B cell (primary cell): ENCODE measurements at regions not wholly inside any gene's neighbourhood (a gene's known extent, or its start where the extent isn't known, plus 50 kb on each side); places are given as distances from the start of the nearest gene placed in this dataset.

Experiments used
- ATAC-seq: fragments of 200-7000 bp; cut with Tn5 transposase; one replicate; pipeline ENCODE4 v1.10.0; 2021; ENCODE audit warnings: low read depth, mild to moderate bottlenecking, moderate number of reproducible peaks, moderate library complexity
- CTCF ChIA-PET: fragments of 350-600 bp; sonication (Branson Sonifier 250); formaldehyde crosslinking; loops from one replicate; lab custom pipeline; 2021; ENCODE audit warnings: antibody characterized with exemption, inconsistent platforms; lab: Charles Lee
- POLR2A ChIA-PET: fragments of 350-600 bp; sonication (Branson Sonifier 250); formaldehyde crosslinking; loops from one replicate; lab custom pipeline; 2021; ENCODE audit warnings: antibody characterized with exemption; lab: Charles Lee
- DNase-seq: peaks from one replicate; pipeline ENCODE4 v3.0.0; 2013
- H2AFZ ChIP-seq: 2 replicates; pipeline ENCODE4 v1.6.1; 2012; ENCODE audit warnings: mild to moderate bottlenecking, low read depth, low read length; ENCODE audit not compliant: insufficient read depth, poor library complexity, severe bottlenecking
- H3K27ac ChIP-seq, 2 donors: 1 replicate in 1 of 2; 2 replicates in 1 of 2; pipeline ENCODE4 v1.5.1; 2012 to 2013; ENCODE audit warnings: low read length in 2 of 2, mild to moderate bottlenecking in 2 of 2, moderate library complexity in 1 of 2
- H3K27me3 ChIP-seq, 4 experiments: fragments of 200-600 bp in 1 of 4; sonication (generic) in 1 of 4; replicated peaks in 1 of 4; 1 replicate in 2 of 4; 2 replicates in 2 of 4; pipeline versions ENCODE4 v1.6.1 to v1.7.0; 2013 to 2016; ENCODE audit warnings: low read length in 3 of 4, mild to moderate bottlenecking in 2 of 4, mixed read lengths in 1 of 4, moderate library complexity in 1 of 4; ENCODE audit not compliant: insufficient read depth in 4 of 4, control insufficient read depth in 3 of 4; ENCODE audit errors: control extremely low read depth in 1 of 4
- H3K36me3 ChIP-seq, 2 experiments: replicated peaks in 1 of 2; 1 replicate in 1 of 2; 2 replicates in 1 of 2; pipeline versions ENCODE4 v1.6.1 to v1.7.1; 2013; ENCODE audit warnings: low read length in 1 of 2; ENCODE audit not compliant: insufficient read depth in 2 of 2, control insufficient read depth in 1 of 2; ENCODE audit errors: control extremely low read depth in 1 of 2, extremely low read depth in 1 of 2
- H3K4me1 ChIP-seq, 2 donors: fragments of 200-600 bp in 1 of 2; sonication (generic) in 1 of 2; 1 replicate in 1 of 2; 2 replicates in 1 of 2; pipeline versions ENCODE4 v1.5.1 to v1.6.1; 2013 to 2017; ENCODE audit warnings: low read length in 2 of 2; ENCODE audit not compliant: control insufficient read depth in 2 of 2, insufficient read depth in 2 of 2
- H3K4me2 ChIP-seq: replicated peaks from 2 replicates; pipeline ENCODE3; 2012; ENCODE audit warnings: mild to moderate bottlenecking, low read depth, low read length; ENCODE audit not compliant: poor library complexity, severe bottlenecking
- H3K4me3 ChIP-seq, 5 experiments: fragments of 200-600 bp in 1 of 5; sonication (generic) in 1 of 5; 1 replicate in 3 of 5; 2 replicates in 2 of 5; pipeline versions ENCODE4 v1.5.1 to v1.7.0; 2011 to 2016; ENCODE audit warnings: low read length in 4 of 5, mild to moderate bottlenecking in 4 of 5, low read depth in 2 of 5, control low read depth in 1 of 5, moderate library complexity in 1 of 5; ENCODE audit not compliant: insufficient read depth in 1 of 5; ENCODE audit errors: control extremely low read depth in 1 of 5, extremely low read depth in 1 of 5
- H3K79me2 ChIP-seq: fragments of 200-600 bp; sonication (generic); one replicate; pipeline ENCODE4 v1.6.0; 2016; ENCODE audit warnings: low read length; ENCODE audit not compliant: control insufficient read depth, insufficient read depth
- H3K9ac ChIP-seq: fragments of 200-600 bp; sonication (generic); 2 replicates; pipeline ENCODE4 v1.6.1; 2017; ENCODE audit warnings: mild to moderate bottlenecking, low read length, moderate library complexity
- H3K9me3 ChIP-seq, 3 donors: one replicate each; pipeline versions ENCODE4 v1.6.1 to v1.7.1; 2013; ENCODE audit warnings: low read length in 2 of 3; ENCODE audit not compliant: control insufficient read depth in 2 of 3, insufficient read depth in 1 of 3; ENCODE audit errors: control extremely low read depth in 1 of 3
- H4K20me1 ChIP-seq: 2 replicates; pipeline ENCODE4 v1.6.0; 2012; ENCODE audit warnings: mild to moderate bottlenecking, low read length; ENCODE audit not compliant: insufficient read depth, control insufficient read depth, poor library complexity, severe bottlenecking
- H3K27ac Mint-ChIP-seq: one replicate; pipeline ENCODE4 v1.8.0; 2021; ENCODE audit warnings: mixed read lengths
- H3K27me3 Mint-ChIP-seq: one replicate; pipeline ENCODE4 v1.8.0; 2021; ENCODE audit warnings: mixed read lengths
- H3K4me1 Mint-ChIP-seq: one replicate; pipeline ENCODE4 v1.8.0; 2021; ENCODE audit warnings: mixed read lengths
- H3K4me3 Mint-ChIP-seq: one replicate; pipeline ENCODE4 v1.8.0; 2021; ENCODE audit warnings: mixed read lengths
- H3K9me3 Mint-ChIP-seq: one replicate; pipeline ENCODE4 v1.8.0; 2022; ENCODE audit warnings: mixed read lengths; ENCODE audit not compliant: insufficient read depth
- EZH2 ChIP-seq: IDR thresholded peaks from 2 replicates; pipeline ENCODE4 v1.6.1; 2012; ENCODE audit warnings: borderline replicate concordance, low read depth, mild to moderate bottlenecking, moderate library complexity, low read length; ENCODE audit not compliant: insufficient read depth, poor library complexity, severe bottlenecking
- WGBS: methylation state at CpG from one replicate; pipeline ENCODE4 v1.1.5; 2013; ENCODE audit warnings: missing lambda C conversion rate; ENCODE audit not compliant: insufficient coverage; 5-methylcytosine and 5-hydroxymethylcytosine counted together
- intact Hi-C: fragments of 100-400 bp; cut with micrococcal nuclease; formaldehyde crosslinking; loops from one replicate; pipeline ENCODE4 v1.10.0; 2022
- TF ChIP-seq, protein P1 (sequence below): fragments of 200-600 bp; IDR thresholded peaks from one replicate; pipeline ENCODE4 v1.8.0; 2022; ENCODE audit warnings: antibody characterized with exemption, mild to moderate bottlenecking

DNA sequence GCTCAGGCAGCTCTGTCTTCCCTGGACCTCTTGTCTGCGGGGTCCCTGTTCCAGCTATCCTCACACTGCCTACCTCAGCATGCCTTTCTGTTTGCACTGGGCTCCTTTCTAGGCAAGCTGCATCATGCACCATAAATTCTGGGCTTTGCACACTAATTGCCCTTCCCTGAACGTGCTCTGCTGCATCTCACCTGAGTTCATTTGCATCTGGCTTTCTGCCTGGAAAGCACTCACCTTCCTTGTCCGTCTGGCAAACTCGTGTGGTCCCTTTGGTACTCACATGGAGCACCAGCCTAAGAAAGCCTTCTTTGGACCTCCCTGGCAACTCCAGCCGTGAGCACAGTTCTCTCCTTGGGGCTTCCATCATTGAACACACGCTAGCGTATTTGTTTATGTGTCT is 365.6 kb downstream of the SV2B start:
- no peak overlapping the region for H3K4me3 ChIP-seq
- no peaks in the 10 kb centered on the region for H3K9me3 ChIP-seq
- no peaks in the 10 kb centered on the region for H3K4me1 ChIP-seq
- Mint-ChIP-seq H3K4me1 (no peaks in the 10 kb centered on the region), H3K9me3 (no peaks in the 10 kb centered on the region), H3K4me3 (no peak overlapping the region), H3K27ac (no peak overlapping the region), H3K27me3 (peaks cover 8% of the 10 kb centered on the region)
- ATAC-seq, result no peak
- no peak overlapping the region for H3K9ac ChIP-seq
- H3K36me3 ChIP-seq, result no peaks in the 10 kb centered on the region
- no peak for TF ChIP-seq EZH2
- TF ChIP-seq, protein P1, sequence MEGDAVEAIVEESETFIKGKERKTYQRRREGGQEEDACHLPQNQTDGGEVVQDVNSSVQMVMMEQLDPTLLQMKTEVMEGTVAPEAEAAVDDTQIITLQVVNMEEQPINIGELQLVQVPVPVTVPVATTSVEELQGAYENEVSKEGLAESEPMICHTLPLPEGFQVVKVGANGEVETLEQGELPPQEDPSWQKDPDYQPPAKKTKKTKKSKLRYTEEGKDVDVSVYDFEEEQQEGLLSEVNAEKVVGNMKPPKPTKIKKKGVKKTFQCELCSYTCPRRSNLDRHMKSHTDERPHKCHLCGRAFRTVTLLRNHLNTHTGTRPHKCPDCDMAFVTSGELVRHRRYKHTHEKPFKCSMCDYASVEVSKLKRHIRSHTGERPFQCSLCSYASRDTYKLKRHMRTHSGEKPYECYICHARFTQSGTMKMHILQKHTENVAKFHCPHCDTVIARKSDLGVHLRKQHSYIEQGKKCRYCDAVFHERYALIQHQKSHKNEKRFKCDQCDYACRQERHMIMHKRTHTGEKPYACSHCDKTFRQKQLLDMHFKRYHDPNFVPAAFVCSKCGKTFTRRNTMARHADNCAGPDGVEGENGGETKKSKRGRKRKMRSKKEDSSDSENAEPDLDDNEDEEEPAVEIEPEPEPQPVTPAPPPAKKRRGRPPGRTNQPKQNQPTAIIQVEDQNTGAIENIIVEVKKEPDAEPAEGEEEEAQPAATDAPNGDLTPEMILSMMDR, result no peak
- POLR2A ChIA-PET, result no interaction called here
- H3K79me2 ChIP-seq, result no peaks in the 10 kb centered on the region
- no peaks in the 10 kb centered on the region for H3K27me3 ChIP-seq
- intact Hi-C loops, result no loop called here
- H4K20me1 ChIP-seq, result no peaks in the 10 kb centered on the region
- no peak overlapping the region for H3K4me2 ChIP-seq
- DNase-seq, result no peak
- CTCF ChIA-PET, result no interaction called here
- no peak overlapping the region for H2AFZ ChIP-seq
- H3K27ac ChIP-seq, result no peak overlapping the region
- 75% methylated on average over 4 of the region's 7 CpGs for WGBS

DNA sequence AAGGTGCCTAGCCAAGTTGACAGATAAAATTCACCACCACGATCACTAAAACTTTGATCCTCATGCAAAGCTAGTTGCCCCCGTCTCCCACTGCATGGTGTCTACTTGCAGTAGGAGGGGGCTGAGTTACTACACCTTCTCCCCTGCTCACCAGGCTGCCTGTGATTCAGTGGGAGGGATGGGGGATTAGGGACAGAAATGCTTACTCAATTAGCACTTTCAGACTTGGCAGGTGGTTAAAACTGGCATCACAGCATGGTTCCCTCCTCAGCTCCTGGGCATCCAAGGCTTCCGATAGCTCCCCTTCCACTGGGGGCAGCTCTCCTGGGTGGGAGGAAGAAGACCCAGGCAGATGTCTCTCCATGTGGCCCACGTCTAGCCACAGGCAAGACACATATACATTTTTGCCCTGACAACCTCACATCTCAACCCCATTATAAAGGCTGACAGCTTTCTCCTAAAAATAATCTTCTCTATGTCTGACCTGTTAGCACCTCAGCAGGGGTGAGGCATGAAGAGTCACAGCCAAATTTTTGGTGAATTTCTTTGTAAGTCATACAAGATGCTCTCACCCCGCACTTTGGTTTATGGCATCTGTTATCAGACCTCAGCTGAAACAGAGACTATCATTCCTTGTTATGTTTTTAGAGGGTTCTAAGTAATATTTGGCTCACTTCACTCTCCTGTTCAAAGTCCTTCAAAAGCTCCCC is 369.0 kb downstream of the SV2B start:
- 100% methylated on average over 1 of the region's 5 CpGs for WGBS
- no peak for ATAC-seq
- Histone ChIP-seq H3K27ac (no peak overlapping the region), H3K4me1 (no peaks in the 10 kb centered on the region), H2AFZ (no peak overlapping the region), H3K79me2 (no peaks in the 10 kb centered on the region), H4K20me1 (no peaks in the 10 kb centered on the region), H3K9me3 (no peaks in the 10 kb centered on the region), H3K4me2 (no peak overlapping the region), H3K9ac (no peak overlapping the region), H3K27me3 (no peaks in the 10 kb centered on the region), H3K36me3 (no peaks in the 10 kb centered on the region), H3K4me3 (no peak overlapping the region)
- no peaks in the 10 kb centered on the region for H3K9me3 Mint-ChIP-seq
- H3K27me3 Mint-ChIP-seq, result peaks cover 11% of the 10 kb centered on the region
- DNase-seq, result no peak
- ChIA-PET POLR2A (no interaction called here), CTCF (no interaction called here)
- no peak overlapping the region for H3K4me3 Mint-ChIP-seq
- TF ChIP-seq EZH2, result no peak
- TF ChIP-seq, protein P1, result no peak
- H3K27ac Mint-ChIP-seq, result no peak overlapping the region
- H3K4me1 Mint-ChIP-seq, result no peaks in the 10 kb centered on the region
- intact Hi-C loops, result no loop called here
